Activated CD4-positive, alpha-beta memory T cell treated with anti-CD3 and anti-CD28 coated beads for 36 hours (primary cell): ENCODE measurements at regions not wholly inside any gene's neighbourhood (a gene's known extent, or its start where the extent isn't known, plus 50 kb on each side); places are given as distances from the start of the nearest gene placed in this dataset.

ENCODE experiments used
- CTCF ChIA-PET: fragments of 350-600 bp; sonication (Branson Sonifier 250); formaldehyde crosslinking; loops from one replicate; lab custom pipeline; 2021; ENCODE audit warnings: antibody characterized with exemption, inconsistent platforms; lab: Charles Lee
- POLR2A ChIA-PET: fragments of 350-600 bp; sonication (Branson Sonifier 250); formaldehyde crosslinking; loops from one replicate; lab custom pipeline; 2021; ENCODE audit warnings: antibody characterized with exemption; lab: Charles Lee
- DNase-seq: peaks from one replicate; pipeline ENCODE4 v3.0.0-alpha.2; 2020
- H3K27ac Mint-ChIP-seq: one replicate; pipeline ENCODE4 v1.8.0; 2021; ENCODE audit warnings: mixed read lengths
- H3K27me3 Mint-ChIP-seq: one replicate; pipeline ENCODE4 v1.8.0; 2021; ENCODE audit warnings: mixed read lengths
- H3K36me3 Mint-ChIP-seq: one replicate; pipeline ENCODE4 v1.8.0; 2021; ENCODE audit warnings: mixed read lengths
- H3K4me1 Mint-ChIP-seq: one replicate; pipeline ENCODE4 v1.8.0; 2021; ENCODE audit warnings: low read depth, mixed read lengths
- H3K4me3 Mint-ChIP-seq: one replicate; pipeline ENCODE4 v1.8.0; 2021; ENCODE audit warnings: mild to moderate bottlenecking, mixed read lengths
- H3K9me3 Mint-ChIP-seq: one replicate; pipeline ENCODE4 v1.8.0; 2021; ENCODE audit warnings: mixed read lengths
- intact Hi-C: fragments of 100-400 bp; cut with micrococcal nuclease; formaldehyde crosslinking; loops from one replicate; pipeline ENCODE4 v1.15.1; 2023

GRCh38 chr2:16018277-16019059, 78.1 kb downstream of the MYCN start:
- intact Hi-C loops, result no loop called here
- Mint-ChIP-seq H3K4me3 (no peak overlapping the region), H3K9me3 (no peaks in the 10 kb centered on the region), H3K36me3 (no peaks in the 10 kb centered on the region), H3K27ac (no peak overlapping the region), H3K27me3 (peaks cover 24% of the 10 kb centered on the region), H3K4me1 (peaks cover 6% of the 10 kb centered on the region)
- no peak for DNase-seq
- POLR2A ChIA-PET, result no interaction called here
- CTCF ChIA-PET, result no interaction called here

GRCh38 chr2:16016282-16016681, 75.9 kb downstream of the MYCN start:
- DNase-seq, result no peak
- Mint-ChIP-seq H3K4me3 (no peak overlapping the region), H3K27ac (no peak overlapping the region), H3K4me1 (peaks cover 8% of the 10 kb centered on the region), H3K9me3 (no peaks in the 10 kb centered on the region), H3K36me3 (no peaks in the 10 kb centered on the region), H3K27me3 (peaks cover 35% of the 10 kb centered on the region)
- POLR2A ChIA-PET, result no interaction called here
- intact Hi-C loops, result no loop called here
- CTCF ChIA-PET, result no interaction called here

- no peaks in the 10 kb centered on the region for H3K36me3 Mint-ChIP-seq
- POLR2A ChIA-PET, result no interaction called here
- H3K4me1 Mint-ChIP-seq, result peaks cover 8% of the 10 kb centered on the region
- H3K4me3 Mint-ChIP-seq, result no peak overlapping the region
- CTCF ChIA-PET, result no interaction called here
- peaks cover 35% of the 10 kb centered on the region for H3K27me3 Mint-ChIP-seq
- H3K9me3 Mint-ChIP-seq, result no peaks in the 10 kb centered on the region
- no peak overlapping the region for H3K27ac Mint-ChIP-seq
- no peak for DNase-seq
- intact Hi-C loops, result no loop called here
These were observed 75.5 kb downstream of the MYCN start for GRCh38 chr2:16015903-16016265.

- no peaks in the 10 kb centered on the region for H3K9me3 Mint-ChIP-seq
- no peak for DNase-seq
- no peak overlapping the region for H3K4me3 Mint-ChIP-seq
- no peak overlapping the region for H3K27ac Mint-ChIP-seq
- H3K4me1 Mint-ChIP-seq, result peaks cover 8% of the 10 kb centered on the region
- CTCF ChIA-PET, result no interaction called here
- peaks cover 35% of the 10 kb centered on the region for H3K27me3 Mint-ChIP-seq
- no peaks in the 10 kb centered on the region for H3K36me3 Mint-ChIP-seq
- intact Hi-C loops, result no loop called here
- POLR2A ChIA-PET, result no interaction called here
These were observed 75.0 kb downstream of the MYCN start for GRCh38 chr2:16015210-16015902.

GRCh38 chr2:16014802-16015201, 74.5 kb downstream of the MYCN start:
- intact Hi-C loops, result no loop called here

GRCh38 chr2:16014041-16014787, 73.9 kb downstream of the MYCN start:
- no peaks in the 10 kb centered on the region for H3K9me3 Mint-ChIP-seq
- no peak overlapping the region for H3K27ac Mint-ChIP-seq
- POLR2A ChIA-PET, result no interaction called here
- CTCF ChIA-PET, result no interaction called here
- H3K4me1 Mint-ChIP-seq, result peaks cover 8% of the 10 kb centered on the region
- peaks cover 35% of the 10 kb centered on the region for H3K27me3 Mint-ChIP-seq
- intact Hi-C loops, result no loop called here
- no peak overlapping the region for H3K4me3 Mint-ChIP-seq
- no peaks in the 10 kb centered on the region for H3K36me3 Mint-ChIP-seq
- DNase-seq, result no peak

More at GRCh38 chr2:16014802-16015201, 74.5 kb downstream of the MYCN start:
- DNase-seq, result no peak
- Mint-ChIP-seq H3K9me3 (no peaks in the 10 kb centered on the region), H3K4me3 (no peak overlapping the region), H3K4me1 (peaks cover 8% of the 10 kb centered on the region), H3K27me3 (peaks cover 35% of the 10 kb centered on the region), H3K27ac (no peak overlapping the region), H3K36me3 (no peaks in the 10 kb centered on the region)
- ChIA-PET POLR2A (no interaction called here), CTCF (no interaction called here)

- H3K4me3 Mint-ChIP-seq, result no peak overlapping the region
These were observed 73.1 kb downstream of the MYCN start for GRCh38 chr2:16013359-16013911.

GRCh38 chr2:16012626-16013358, 72.4 kb downstream of the MYCN start:
- H3K36me3 Mint-ChIP-seq, result no peaks in the 10 kb centered on the region
- H3K4me1 Mint-ChIP-seq, result peaks cover 8% of the 10 kb centered on the region
- ChIA-PET CTCF (no interaction called here), POLR2A (no interaction called here)
- DNase-seq, result no peak
- H3K4me3 Mint-ChIP-seq, result no peak overlapping the region
- no peaks in the 10 kb centered on the region for H3K9me3 Mint-ChIP-seq
- intact Hi-C loops, result no loop called here
- H3K27me3 Mint-ChIP-seq, result peaks cover 33% of the 10 kb centered on the region
- H3K27ac Mint-ChIP-seq, result no peak overlapping the region

More at GRCh38 chr2:16013359-16013911, 73.1 kb downstream of the MYCN start:
- CTCF ChIA-PET, result no interaction called here
- POLR2A ChIA-PET, result no interaction called here
- Mint-ChIP-seq H3K27ac (no peak overlapping the region), H3K9me3 (no peaks in the 10 kb centered on the region), H3K27me3 (peaks cover 35% of the 10 kb centered on the region), H3K4me1 (peaks cover 8% of the 10 kb centered on the region), H3K36me3 (no peaks in the 10 kb centered on the region)
- DNase-seq, result no peak
- intact Hi-C loops, result no loop called here

- no peak overlapping the region for H3K27ac Mint-ChIP-seq
- CTCF ChIA-PET, result no interaction called here
These were observed 71.8 kb downstream of the MYCN start for GRCh38 chr2:16012029-16012596.

GRCh38 chr2:16011621-16011960, 71.2 kb downstream of the MYCN start:
- POLR2A ChIA-PET, result no interaction called here
- Mint-ChIP-seq H3K27me3 (peaks cover 33% of the 10 kb centered on the region), H3K36me3 (no peaks in the 10 kb centered on the region), H3K4me1 (peaks cover 5% of the 10 kb centered on the region), H3K27ac (no peak overlapping the region), H3K4me3 (no peak overlapping the region), H3K9me3 (no peaks in the 10 kb centered on the region)
- no peak for DNase-seq
- CTCF ChIA-PET, result no interaction called here
- intact Hi-C loops, result no loop called here

More at GRCh38 chr2:16012029-16012596, 71.8 kb downstream of the MYCN start:
- Mint-ChIP-seq H3K27me3 (peaks cover 33% of the 10 kb centered on the region), H3K9me3 (no peaks in the 10 kb centered on the region), H3K4me1 (peaks cover 5% of the 10 kb centered on the region), H3K36me3 (no peaks in the 10 kb centered on the region), H3K4me3 (no peak overlapping the region)
- intact Hi-C loops, result no loop called here
- POLR2A ChIA-PET, result no interaction called here
- DNase-seq, result no peak

- peaks cover 33% of the 10 kb centered on the region for H3K27me3 Mint-ChIP-seq
- no peak overlapping the region for H3K27ac Mint-ChIP-seq
- no peaks in the 10 kb centered on the region for H3K9me3 Mint-ChIP-seq
- no peak for DNase-seq
- no peaks in the 10 kb centered on the region for H3K36me3 Mint-ChIP-seq
- peaks cover 5% of the 10 kb centered on the region for H3K4me1 Mint-ChIP-seq
- no peak overlapping the region for H3K4me3 Mint-ChIP-seq
- ChIA-PET CTCF (no interaction called here), POLR2A (no interaction called here)
- intact Hi-C loops, result no loop called here
These were observed 70.7 kb downstream of the MYCN start for GRCh38 chr2:16010951-16011620.
